Mesothelial cell of epicardium (in vitro differentiated cells): ENCODE measurements at regions not wholly inside any gene's neighbourhood (a gene's known extent, or its start where the extent isn't known, plus 50 kb on each side); places are given as distances from the start of the nearest gene placed in this dataset.

Source experiments
- DNase-seq, 2 experiments: peaks; one replicate each; pipeline ENCODE4 v3.0.0; 2021; ENCODE audit warnings: low spot score in 2 of 2; ENCODE audit not compliant: unreplicated experiment in 2 of 2
- H3K27ac Mint-ChIP-seq: 2 replicates; pipeline ENCODE4 v1.8.0; 2021; ENCODE audit warnings: mixed read lengths
- H3K27me3 Mint-ChIP-seq: 2 replicates; pipeline ENCODE4 v1.8.0; 2021; ENCODE audit warnings: low read depth, mixed read lengths
- H3K36me3 Mint-ChIP-seq: 2 replicates; pipeline ENCODE4 v1.8.0; 2021; ENCODE audit warnings: mixed read lengths
- H3K4me1 Mint-ChIP-seq: 2 replicates; pipeline ENCODE4 v1.8.0; 2021; ENCODE audit warnings: mixed read lengths
- H3K4me3 Mint-ChIP-seq: 2 replicates; pipeline ENCODE4 v1.8.0; 2021; ENCODE audit warnings: mild to moderate bottlenecking, moderate library complexity, mixed read lengths
- H3K9me3 Mint-ChIP-seq: 2 replicates; pipeline ENCODE4 v1.8.0; 2021; ENCODE audit warnings: mixed read lengths
- TF ChIP-seq, protein P1 (sequence below): fragments of 200-600 bp; sonication (generic); IDR thresholded peaks from one replicate; pipeline ENCODE4 v1.5.0; 2021; ENCODE audit warnings: antibody characterized with exemption; ENCODE audit not compliant: unreplicated experiment

DNA sequence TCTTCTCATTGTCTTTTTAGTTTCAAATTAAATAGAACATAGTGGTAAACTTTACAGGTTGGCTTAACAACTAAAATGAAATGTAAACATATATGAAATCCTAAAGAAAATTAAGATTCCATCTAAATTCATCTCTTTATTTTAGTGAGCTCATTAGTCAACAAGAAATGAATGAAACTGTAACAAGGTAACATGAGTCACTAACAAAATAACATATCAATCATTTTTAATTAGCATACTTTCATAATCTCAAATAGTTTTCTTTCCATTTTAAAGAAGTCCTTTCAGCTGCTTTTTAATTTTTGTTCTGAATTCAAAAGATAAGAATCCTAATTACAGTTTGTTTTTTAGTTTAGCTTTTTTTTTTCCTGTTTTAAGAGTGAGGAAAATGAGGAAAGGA, 688.6 kb upstream of the TENM4 start:
- DNase-seq: no peak
- H3K27ac Mint-ChIP-seq: no peak overlapping the region
- TF ChIP-seq, protein P1, sequence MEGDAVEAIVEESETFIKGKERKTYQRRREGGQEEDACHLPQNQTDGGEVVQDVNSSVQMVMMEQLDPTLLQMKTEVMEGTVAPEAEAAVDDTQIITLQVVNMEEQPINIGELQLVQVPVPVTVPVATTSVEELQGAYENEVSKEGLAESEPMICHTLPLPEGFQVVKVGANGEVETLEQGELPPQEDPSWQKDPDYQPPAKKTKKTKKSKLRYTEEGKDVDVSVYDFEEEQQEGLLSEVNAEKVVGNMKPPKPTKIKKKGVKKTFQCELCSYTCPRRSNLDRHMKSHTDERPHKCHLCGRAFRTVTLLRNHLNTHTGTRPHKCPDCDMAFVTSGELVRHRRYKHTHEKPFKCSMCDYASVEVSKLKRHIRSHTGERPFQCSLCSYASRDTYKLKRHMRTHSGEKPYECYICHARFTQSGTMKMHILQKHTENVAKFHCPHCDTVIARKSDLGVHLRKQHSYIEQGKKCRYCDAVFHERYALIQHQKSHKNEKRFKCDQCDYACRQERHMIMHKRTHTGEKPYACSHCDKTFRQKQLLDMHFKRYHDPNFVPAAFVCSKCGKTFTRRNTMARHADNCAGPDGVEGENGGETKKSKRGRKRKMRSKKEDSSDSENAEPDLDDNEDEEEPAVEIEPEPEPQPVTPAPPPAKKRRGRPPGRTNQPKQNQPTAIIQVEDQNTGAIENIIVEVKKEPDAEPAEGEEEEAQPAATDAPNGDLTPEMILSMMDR: no peak
- H3K36me3 Mint-ChIP-seq: no peaks in the 10 kb centered on the region
- H3K4me3 Mint-ChIP-seq: no peak overlapping the region
- H3K9me3 Mint-ChIP-seq: peaks cover 9% of the 10 kb centered on the region
- H3K27me3 Mint-ChIP-seq: no peaks in the 10 kb centered on the region
- H3K4me1 Mint-ChIP-seq: peaks cover 2% of the 10 kb centered on the region

DNA sequence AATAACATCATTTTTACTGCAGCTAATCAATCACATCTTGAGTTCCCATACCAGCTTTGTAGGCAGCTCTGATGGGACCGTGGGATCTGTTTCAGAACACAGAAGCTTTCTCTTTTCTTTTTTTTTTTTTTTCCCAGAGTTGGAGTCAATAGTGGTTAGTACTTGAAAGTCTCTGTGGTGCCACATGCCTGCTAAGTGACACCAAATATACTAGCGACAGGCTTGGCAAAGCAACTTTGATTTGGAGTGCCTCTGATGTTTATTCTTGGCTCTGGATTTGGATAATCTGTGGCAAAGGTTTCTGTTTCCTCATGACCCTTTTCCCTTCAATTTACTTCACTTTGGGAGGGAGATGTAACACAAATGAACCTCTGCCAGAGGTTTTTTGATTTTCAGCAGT, 681.4 kb upstream of the TENM4 start:
- DNase-seq: no peak
- Mint-ChIP-seq H3K4me3 (no peak overlapping the region), H3K27ac (no peak overlapping the region), H3K9me3 (peaks cover 15% of the 10 kb centered on the region), H3K4me1 (peaks cover 5% of the 10 kb centered on the region), H3K36me3 (no peaks in the 10 kb centered on the region), H3K27me3 (peaks cover 2% of the 10 kb centered on the region)
- TF ChIP-seq, protein P1: no peak

DNA sequence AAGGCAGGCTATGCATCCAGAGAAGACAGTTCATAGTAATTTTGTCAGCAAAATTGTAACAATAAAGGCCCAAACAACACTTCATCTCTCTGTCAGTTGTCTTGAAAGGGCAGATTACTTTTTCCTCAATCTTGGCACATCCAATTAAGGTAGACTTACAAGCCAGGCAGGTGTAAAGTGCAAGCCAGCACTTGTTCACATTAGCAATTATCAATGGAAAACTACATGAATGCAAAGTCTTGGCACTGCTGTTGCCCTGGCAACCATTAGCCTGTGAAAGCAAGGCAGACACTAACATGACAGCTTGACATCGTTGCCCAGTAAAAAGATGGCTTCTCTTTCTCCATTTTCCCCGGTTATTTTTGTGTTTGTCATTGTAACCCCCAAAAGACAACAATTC, 677.2 kb upstream of the TENM4 start:
- Mint-ChIP-seq H3K4me3 (no peak overlapping the region), H3K27me3 (peaks cover 4% of the 10 kb centered on the region), H3K4me1 (peaks cover 9% of the 10 kb centered on the region), H3K27ac (peak overlapping the region; percentile 15), H3K36me3 (no peaks in the 10 kb centered on the region), H3K9me3 (peaks cover 6% of the 10 kb centered on the region)
- TF ChIP-seq, protein P1: no peak
- DNase-seq: no peak

DNA sequence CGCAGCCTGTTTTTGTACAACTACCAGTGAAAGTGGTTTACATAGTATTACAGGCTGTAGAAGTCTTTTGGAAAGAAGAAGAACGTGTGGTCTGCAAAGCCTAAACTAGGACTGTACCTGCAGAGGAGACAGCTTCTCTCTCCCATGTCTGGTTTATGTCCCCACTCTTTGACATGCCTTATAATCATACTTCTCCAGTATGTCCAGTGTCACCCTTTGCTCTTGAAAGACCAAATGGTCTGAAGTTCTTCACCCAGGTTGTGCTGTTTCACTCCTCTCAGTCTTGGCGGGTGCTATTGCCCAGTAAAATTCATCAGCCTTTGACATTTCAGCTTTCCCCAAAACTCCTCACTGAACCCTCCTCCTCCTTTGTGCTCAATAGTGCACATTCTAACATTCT, 676.0 kb upstream of the TENM4 start:
- DNase-seq: no peak
- TF ChIP-seq, protein P1: no peak
- Mint-ChIP-seq H3K4me1 (peaks cover 9% of the 10 kb centered on the region), H3K4me3 (no peak overlapping the region), H3K27ac (peak overlapping the region; percentile 86), H3K27me3 (peaks cover 9% of the 10 kb centered on the region), H3K9me3 (peaks cover 16% of the 10 kb centered on the region), H3K36me3 (no peaks in the 10 kb centered on the region)

DNA sequence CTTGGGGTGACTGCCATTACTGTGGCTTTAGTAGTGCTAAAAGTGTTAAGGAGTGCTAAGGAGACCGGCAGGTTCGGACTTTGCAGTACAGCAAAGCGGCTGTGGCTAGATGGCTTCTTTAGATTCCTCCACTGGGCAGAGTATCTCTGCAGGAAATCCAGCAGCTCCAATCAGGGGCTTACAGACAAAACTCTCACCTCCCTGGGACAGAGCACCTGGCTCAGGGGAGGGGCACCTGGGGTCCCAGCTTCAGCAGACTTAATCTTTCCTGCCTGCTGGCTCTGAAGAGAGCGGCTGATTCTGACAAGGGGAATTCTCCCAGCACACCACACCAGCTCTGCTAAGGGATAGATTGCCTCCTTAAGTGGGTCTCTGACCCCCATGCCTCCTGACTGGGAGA, 668.8 kb upstream of the TENM4 start:
- TF ChIP-seq, protein P1: no peak
- Mint-ChIP-seq H3K4me3 (no peak overlapping the region), H3K36me3 (no peaks in the 10 kb centered on the region), H3K27ac (no peak overlapping the region), H3K27me3 (peaks cover 11% of the 10 kb centered on the region), H3K4me1 (no peaks in the 10 kb centered on the region), H3K9me3 (peaks cover 20% of the 10 kb centered on the region)
- no peak for DNase-seq

DNA sequence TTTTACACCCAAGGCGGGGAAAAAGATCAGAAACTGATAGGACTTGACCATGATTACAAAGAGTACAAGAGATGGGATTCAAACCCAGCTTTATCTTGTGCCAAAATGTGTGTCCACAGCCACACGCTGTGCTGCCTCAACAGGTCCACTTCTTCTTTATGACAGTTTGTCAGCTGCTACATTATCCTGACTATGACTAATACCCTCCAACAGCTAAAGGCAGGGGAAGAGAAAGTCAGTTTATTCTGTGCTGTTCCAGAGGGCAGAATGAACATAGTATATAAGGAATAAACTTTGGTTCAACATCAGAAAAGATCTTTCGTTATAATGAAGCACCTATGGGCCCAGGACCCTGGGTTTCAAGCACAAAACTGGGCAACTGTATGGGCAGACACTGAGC, 668.2 kb upstream of the TENM4 start:
- Mint-ChIP-seq H3K4me1 (no peaks in the 10 kb centered on the region), H3K4me3 (no peak overlapping the region), H3K27me3 (peaks cover 11% of the 10 kb centered on the region), H3K27ac (no peak overlapping the region), H3K36me3 (no peaks in the 10 kb centered on the region), H3K9me3 (peaks cover 14% of the 10 kb centered on the region)
- TF ChIP-seq, protein P1: no peak
- DNase-seq: no peak
